Suprapubic skin (tissue), 4 donors: ENCODE measurements at regions not wholly inside any gene's neighbourhood (a gene's known extent, or its start where the extent isn't known, plus 50 kb on each side); places are given as distances from the start of the nearest gene placed in this dataset.

ENCODE experiments used
- DNase-seq, 2 donors: peaks; one replicate each; pipeline ENCODE4 v3.0.0-alpha.2; 2019; ENCODE audit warnings: low spot score in 2 of 2
- H3K27ac ChIP-seq: fragments of 200-600 bp; sonication (generic); one replicate; pipeline ENCODE4 v1.5.1; 2019
- H3K27me3 ChIP-seq: fragments of 200-600 bp; sonication (generic); one replicate; pipeline ENCODE4 v1.5.1; 2019
- H3K36me3 ChIP-seq: fragments of 200-600 bp; sonication (generic); one replicate; pipeline ENCODE4 v1.5.1; 2019
- H3K4me1 ChIP-seq: fragments of 200-600 bp; sonication (generic); one replicate; pipeline ENCODE4 v1.5.1; 2019
- H3K4me3 ChIP-seq: fragments of 200-600 bp; sonication (generic); one replicate; pipeline ENCODE4 v1.5.1; 2019; ENCODE audit warnings: mild to moderate bottlenecking
- H3K9me3 ChIP-seq: fragments of 200-600 bp; sonication (generic); one replicate; pipeline ENCODE4 v1.5.1; 2019
- EP300 ChIP-seq: sonication (generic); formaldehyde crosslinking; IDR thresholded peaks from one replicate; pipeline ENCODE4 v1.6.1; 2017; ENCODE audit warnings: antibody characterized with exemption
- POLR2A ChIP-seq, 2 donors: fragments of 450-650 bp; IDR thresholded peaks; one replicate each; pipeline ENCODE4 v1.6.1; 2017; ENCODE audit warnings: antibody characterized with exemption in 2 of 2, mild to moderate bottlenecking in 2 of 2, moderate library complexity in 2 of 2
- POLR2AphosphoS5 ChIP-seq, 3 donors: sonication (generic); formaldehyde crosslinking; IDR thresholded peaks; one replicate each; pipeline ENCODE4 v1.6.1; 2017; ENCODE audit warnings: antibody characterized with exemption in 3 of 3
- WGBS: methylation state at CpG from one replicate; pipeline ENCODE4 v1.1.5; 2018; 5-methylcytosine and 5-hydroxymethylcytosine counted together
- TF ChIP-seq, protein P1 (sequence below), 2 donors: fragments of 200-600 bp in 1 of 2; fragments of 450-650 bp in 1 of 2; sonication (generic) in 1 of 2; IDR thresholded peaks; one replicate each; pipeline ENCODE4 v1.5.1; 2016 to 2019; ENCODE audit warnings: antibody characterized with exemption in 2 of 2, mild to moderate bottlenecking in 1 of 2, moderate library complexity in 1 of 2

DNA sequence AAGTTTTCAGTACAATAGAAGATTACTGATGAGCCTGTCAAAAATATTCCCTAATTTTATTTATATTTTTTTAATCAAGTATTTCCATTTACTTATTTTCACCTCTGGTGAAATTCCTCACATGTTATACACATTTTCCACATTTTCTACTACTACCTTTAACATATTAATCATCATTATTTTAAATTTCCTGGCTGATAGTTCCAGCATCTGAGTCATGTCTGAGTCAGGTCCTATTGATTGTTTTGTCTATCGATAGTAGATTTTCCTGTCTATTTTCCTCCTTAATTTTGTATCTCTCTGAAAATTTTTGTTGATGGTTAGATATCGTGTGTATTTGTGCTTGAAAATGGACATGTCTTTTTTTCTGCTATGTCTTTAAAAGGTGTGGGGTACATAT is 211.8 kb upstream of the DSEL start:
- H3K36me3 ChIP-seq = no peaks in the 10 kb centered on the region
- H3K4me3 ChIP-seq = no peak overlapping the region
- TF ChIP-seq, protein P1, sequence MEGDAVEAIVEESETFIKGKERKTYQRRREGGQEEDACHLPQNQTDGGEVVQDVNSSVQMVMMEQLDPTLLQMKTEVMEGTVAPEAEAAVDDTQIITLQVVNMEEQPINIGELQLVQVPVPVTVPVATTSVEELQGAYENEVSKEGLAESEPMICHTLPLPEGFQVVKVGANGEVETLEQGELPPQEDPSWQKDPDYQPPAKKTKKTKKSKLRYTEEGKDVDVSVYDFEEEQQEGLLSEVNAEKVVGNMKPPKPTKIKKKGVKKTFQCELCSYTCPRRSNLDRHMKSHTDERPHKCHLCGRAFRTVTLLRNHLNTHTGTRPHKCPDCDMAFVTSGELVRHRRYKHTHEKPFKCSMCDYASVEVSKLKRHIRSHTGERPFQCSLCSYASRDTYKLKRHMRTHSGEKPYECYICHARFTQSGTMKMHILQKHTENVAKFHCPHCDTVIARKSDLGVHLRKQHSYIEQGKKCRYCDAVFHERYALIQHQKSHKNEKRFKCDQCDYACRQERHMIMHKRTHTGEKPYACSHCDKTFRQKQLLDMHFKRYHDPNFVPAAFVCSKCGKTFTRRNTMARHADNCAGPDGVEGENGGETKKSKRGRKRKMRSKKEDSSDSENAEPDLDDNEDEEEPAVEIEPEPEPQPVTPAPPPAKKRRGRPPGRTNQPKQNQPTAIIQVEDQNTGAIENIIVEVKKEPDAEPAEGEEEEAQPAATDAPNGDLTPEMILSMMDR (IDR thresholded peaks at IDR 0.05) = no peak
- no peak for TF ChIP-seq POLR2AphosphoS5 (IDR thresholded peaks at IDR 0.05)
- no peak for TF ChIP-seq EP300
- TF ChIP-seq POLR2A (IDR thresholded peaks at IDR 0.05) = no peak
- DNase-seq = no peak
- WGBS = 92% methylated on average over 2 of the region's 2 CpGs
- H3K9me3 ChIP-seq = no peaks in the 10 kb centered on the region
- no peaks in the 10 kb centered on the region for H3K4me1 ChIP-seq
- no peaks in the 10 kb centered on the region for H3K27me3 ChIP-seq
- H3K27ac ChIP-seq = no peak overlapping the region

DNA sequence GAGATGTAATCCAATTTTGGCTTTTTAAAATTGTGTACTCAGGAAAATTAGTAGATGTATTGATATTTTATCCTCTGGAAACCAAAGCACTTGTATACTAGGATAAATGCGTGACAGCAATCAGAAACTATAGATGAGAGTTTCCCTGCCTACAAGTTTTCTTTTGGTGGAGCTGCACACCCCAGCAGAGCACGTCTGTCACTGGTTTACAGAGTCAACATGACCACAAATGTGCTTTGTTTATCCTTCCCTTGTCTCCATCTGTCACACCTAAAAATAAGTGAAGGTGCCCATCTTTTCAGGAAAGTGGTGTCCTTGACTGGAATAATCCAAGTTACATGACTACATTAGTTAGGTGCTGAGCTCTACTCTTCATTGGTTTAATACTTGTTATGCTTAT is 210.4 kb upstream of the DSEL start:
- H3K9me3 ChIP-seq = no peaks in the 10 kb centered on the region
- 27% methylated on average over 2 of the region's 2 CpGs for WGBS
- no peak overlapping the region for H3K27ac ChIP-seq
- no peaks in the 10 kb centered on the region for H3K27me3 ChIP-seq
- H3K4me3 ChIP-seq = no peak overlapping the region
- no peaks in the 10 kb centered on the region for H3K36me3 ChIP-seq
- no peak for TF ChIP-seq POLR2AphosphoS5 (IDR thresholded peaks at IDR 0.05)
- TF ChIP-seq POLR2A (IDR thresholded peaks at IDR 0.05) = no peak
- TF ChIP-seq, protein P1 (IDR thresholded peaks at IDR 0.05) = no peak
- no peak for TF ChIP-seq EP300
- H3K4me1 ChIP-seq = no peaks in the 10 kb centered on the region
- DNase-seq = no peak

DNA sequence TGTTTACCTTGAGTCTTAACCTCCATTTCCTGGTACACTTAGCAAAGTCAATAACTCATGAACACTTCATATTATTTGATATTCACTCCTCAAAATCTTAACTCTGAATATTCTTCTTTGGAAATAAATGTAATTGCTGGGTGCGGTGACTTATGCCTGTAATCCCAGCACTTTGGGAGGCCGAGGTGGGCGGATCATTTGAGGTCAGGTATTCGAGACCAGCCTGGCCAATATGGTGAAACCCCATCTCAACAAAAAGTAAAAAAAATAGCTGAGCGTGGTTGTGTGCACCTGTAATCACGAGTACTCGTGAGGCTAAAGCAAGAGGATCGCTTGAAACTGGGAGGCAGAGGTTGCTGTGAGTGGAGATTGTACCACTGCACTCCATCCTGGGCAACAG is 201.3 kb upstream of the DSEL start:
- Histone ChIP-seq H3K4me1 (no peaks in the 10 kb centered on the region), H3K27ac (no peak overlapping the region), H3K4me3 (no peak overlapping the region), H3K9me3 (no peaks in the 10 kb centered on the region), H3K27me3 (no peaks in the 10 kb centered on the region), H3K36me3 (no peaks in the 10 kb centered on the region)
- no peak for DNase-seq
- WGBS = 83% methylated on average over 8 of the region's 8 CpGs
- no peak for TF ChIP-seq EP300
- TF ChIP-seq, protein P1 (IDR thresholded peaks at IDR 0.05) = no peak

DNA sequence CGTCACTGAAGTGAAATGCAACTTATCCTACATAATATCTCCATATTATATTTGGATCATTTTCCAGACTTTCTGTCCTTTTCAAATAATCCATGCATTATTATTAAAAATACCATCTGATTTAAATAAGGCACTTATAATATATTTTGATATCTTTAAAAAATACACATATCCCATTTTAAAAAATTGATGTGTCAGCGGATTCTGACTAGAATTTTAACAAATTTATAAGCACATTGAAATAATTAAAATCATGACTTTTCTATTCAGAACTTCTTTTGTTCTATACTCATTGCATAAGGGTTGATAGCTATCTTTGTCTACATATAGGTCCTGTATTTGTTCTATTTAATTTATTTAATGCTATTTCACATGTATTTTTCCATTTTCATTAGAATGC is 199.0 kb upstream of the DSEL start:
- Histone ChIP-seq H3K36me3 (no peaks in the 10 kb centered on the region), H3K27me3 (no peaks in the 10 kb centered on the region), H3K9me3 (peaks cover 4% of the 10 kb centered on the region), H3K4me1 (no peaks in the 10 kb centered on the region), H3K4me3 (no peak overlapping the region), H3K27ac (no peak overlapping the region)
- TF ChIP-seq POLR2A (IDR thresholded peaks at IDR 0.05) (no peak), POLR2AphosphoS5 (IDR thresholded peaks at IDR 0.05) (no peak), EP300 (no peak)
- TF ChIP-seq, protein P1 (IDR thresholded peaks at IDR 0.05) = no peak
- WGBS = 70% methylated on average over 2 of the region's 2 CpGs
- DNase-seq = no peak

DNA sequence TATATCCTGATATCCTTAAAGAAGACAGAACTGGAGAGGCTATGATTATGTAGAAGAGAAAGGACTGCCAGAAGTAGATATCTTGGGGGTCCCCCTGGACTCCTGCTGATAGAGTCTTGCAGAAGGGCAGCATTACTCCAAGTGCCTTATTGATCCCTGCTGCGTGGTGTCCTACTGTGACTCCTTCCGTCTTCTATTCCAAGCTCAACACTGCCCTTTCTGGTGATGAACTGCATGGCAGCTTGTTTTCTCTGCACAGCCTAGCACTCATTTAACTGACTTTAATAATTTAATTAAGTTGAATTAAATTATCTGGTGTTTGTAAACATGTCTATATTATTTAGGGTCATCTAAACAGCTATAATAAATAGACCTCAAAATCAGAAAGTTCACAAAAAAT is 194.1 kb upstream of the DSEL start:
- Histone ChIP-seq H3K36me3 (no peaks in the 10 kb centered on the region), H3K9me3 (peaks cover 4% of the 10 kb centered on the region), H3K4me3 (no peak overlapping the region), H3K27ac (no peak overlapping the region), H3K4me1 (no peaks in the 10 kb centered on the region), H3K27me3 (no peaks in the 10 kb centered on the region)
- TF ChIP-seq, protein P1 (IDR thresholded peaks at IDR 0.05) = no peak
- TF ChIP-seq EP300 (no peak), POLR2A (IDR thresholded peaks at IDR 0.05) (no peak), POLR2AphosphoS5 (IDR thresholded peaks at IDR 0.05) (no peak)
- WGBS = 69% methylated on average over 2 of the region's 2 CpGs
- DNase-seq = no peak
